ENCODE measurements at regions not wholly inside any gene's neighbourhood (a gene's known extent, or its start where the extent isn't known, plus 50 kb on each side); places are given as distances from the start of the nearest gene placed in this dataset.

GRCh38 chr20:6870559-6870958 is 103.1 kb downstream of the BMP2 start:
- H3K4me2 ChIP-seq, result no peak overlapping the region
- no peak for DNase-seq
- no peak overlapping the region for H3K4me3 ChIP-seq (ENCODE audit: low read depth in 2 of 2, low read length in 1 of 2)
- no peaks in the 10 kb centered on the region for H3F3A ChIP-seq (replicated peaks; ENCODE audit: insufficient read depth)
- ChIA-PET POLR2A (no interaction called here), CTCF (no interaction called here)
- no peak overlapping the region for H2AFZ ChIP-seq (ENCODE audit: low read depth)
- no peaks in the 10 kb centered on the region for H3K9me3 ChIP-seq
- no peaks in the 10 kb centered on the region for H4K20me1 ChIP-seq (ENCODE audit: insufficient read depth)
- TF ChIP-seq USF2 (IDR thresholded peaks at IDR 0.05; ENCODE audit: borderline replicate concordance, low read depth, low read length) (no peak), NFIC (IDR thresholded peaks at IDR 0.05; ENCODE audit: borderline replicate concordance) (no peak), RAD21 (IDR thresholded peaks at IDR 0.05; ENCODE audit: low read length) (no peak), YY1 (IDR thresholded peaks at IDR 0.05; ENCODE audit: low read depth) (no peak), MAX (IDR thresholded peaks at IDR 0.05; ENCODE audit: low read depth) (no peak)
- no peaks in the 10 kb centered on the region for H3K4me1 ChIP-seq (ENCODE audit: control insufficient read depth in 1 of 2, insufficient read depth in 2 of 2, low read depth in 1 of 2, low read length in 1 of 2)
- H3K9ac ChIP-seq, result no peak overlapping the region
- no peak overlapping the region for H3K27ac ChIP-seq (ENCODE audit: low read depth in 2 of 2, low read length in 1 of 2)
- H3K79me2 ChIP-seq (ENCODE audit: insufficient read depth), result no peaks in the 10 kb centered on the region
- WGBS (ENCODE audit: low lambda C conversion rate), result 13% methylated on average over 5 of the region's 5 CpGs
- H3K36me3 ChIP-seq (replicated peaks in 1 of 2; ENCODE audit: control insufficient read depth in 1 of 2, insufficient read depth in 2 of 2, low read length in 1 of 2), result no peaks in the 10 kb centered on the region
- H3K9me2 ChIP-seq, result no peaks in the 10 kb centered on the region
- H3K27me3 ChIP-seq (ENCODE audit: insufficient read depth), result no peaks in the 10 kb centered on the region

GRCh38 chr20:6877633-6878032 is 110.1 kb downstream of the BMP2 start:
- no peak for TF ChIP-seq SIN3A (IDR thresholded peaks at IDR 0.05; ENCODE audit: borderline replicate concordance, low read depth, low read length)
- no peak for TF ChIP-seq JUND (IDR thresholded peaks at IDR 0.05)
- no peak for TF ChIP-seq RFX5 (IDR thresholded peaks at IDR 0.05; ENCODE audit: low read length)
- TF ChIP-seq EP300 (IDR thresholded peaks at IDR 0.05; ENCODE audit: borderline replicate concordance in 1 of 2, low read depth in 1 of 2, low read length in 1 of 2), result no peak
- TF ChIP-seq YY1 (IDR thresholded peaks at IDR 0.05; ENCODE audit: low read depth), result no peak
- TF ChIP-seq ZBTB33 (IDR thresholded peaks at IDR 0.05; ENCODE audit: borderline replicate concordance, low read depth), result no peak
- TF ChIP-seq USF2 (IDR thresholded peaks at IDR 0.05; ENCODE audit: borderline replicate concordance, low read depth, low read length), result no peak
- TF ChIP-seq ELF1 (IDR thresholded peaks at IDR 0.05), result no peak
- no peak for TF ChIP-seq EZH2phosphoT487 (IDR thresholded peaks at IDR 0.05; ENCODE audit: borderline replicate concordance, low read depth)
- no peak for TF ChIP-seq RXRA (IDR thresholded peaks at IDR 0.05; ENCODE audit: borderline replicate concordance, low read depth)
- TF ChIP-seq SMC3 (IDR thresholded peaks at IDR 0.05; ENCODE audit: low read depth, low read length), result no peak
- no peak overlapping the region for H3K4me2 ChIP-seq
- POLR2A ChIA-PET, result no interaction called here
- no peaks in the 10 kb centered on the region for H4K20me1 ChIP-seq (ENCODE audit: insufficient read depth)
- H3K9me2 ChIP-seq, result no peaks in the 10 kb centered on the region
- H3K9ac ChIP-seq, result no peak overlapping the region
- no peak overlapping the region for H3K4me3 ChIP-seq (ENCODE audit: low read depth in 2 of 2, low read length in 1 of 2)
- CTCF ChIA-PET, result no interaction called here
- no peaks in the 10 kb centered on the region for H3K79me2 ChIP-seq (ENCODE audit: insufficient read depth)
- H3K27ac ChIP-seq (ENCODE audit: low read depth in 2 of 2, low read length in 1 of 2), result no peak overlapping the region
- WGBS (ENCODE audit: low lambda C conversion rate), result 0% methylated on average over 1 of the region's 1 CpG
- no peaks in the 10 kb centered on the region for H3K27me3 ChIP-seq (ENCODE audit: insufficient read depth)
- H2AFZ ChIP-seq (ENCODE audit: low read depth), result no peak overlapping the region
- DNase-seq, result no peak
- no peaks in the 10 kb centered on the region for H3K36me3 ChIP-seq (replicated peaks in 1 of 2; ENCODE audit: control insufficient read depth in 1 of 2, insufficient read depth in 2 of 2, low read length in 1 of 2)
- no peaks in the 10 kb centered on the region for H3K4me1 ChIP-seq (ENCODE audit: control insufficient read depth in 1 of 2, insufficient read depth in 2 of 2, low read depth in 1 of 2, low read length in 1 of 2)
- no peaks in the 10 kb centered on the region for H3F3A ChIP-seq (replicated peaks; ENCODE audit: insufficient read depth)
- no peaks in the 10 kb centered on the region for H3K9me3 ChIP-seq
